ENCODE measurements at regions not wholly inside any gene's neighbourhood (a gene's known extent, or its start where the extent isn't known, plus 50 kb on each side); places are given as distances from the start of the nearest gene placed in this dataset.

DNA sequence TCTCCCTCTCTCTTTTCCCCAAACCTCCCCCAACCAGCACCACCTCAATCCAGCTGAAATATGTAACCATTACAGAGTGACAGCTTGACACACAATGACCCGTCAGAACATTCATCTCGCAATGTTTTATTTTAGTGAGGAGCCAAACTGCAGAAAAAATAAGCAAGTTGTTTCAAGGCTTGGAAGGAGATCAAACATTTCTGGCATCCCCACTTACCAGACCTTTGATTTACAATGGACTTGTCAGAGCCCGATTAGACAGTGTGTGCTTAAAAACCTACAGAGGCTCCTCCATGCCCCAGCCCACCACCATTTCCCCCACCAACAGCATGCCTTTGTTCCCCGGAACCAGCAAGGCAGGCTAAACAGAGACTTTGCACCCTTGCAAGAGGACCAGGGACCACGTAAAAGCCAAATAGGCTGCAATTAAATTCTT is 382.8 kb upstream of the ZNF507 start (continued):
- TF ChIP-seq, protein P1, sequence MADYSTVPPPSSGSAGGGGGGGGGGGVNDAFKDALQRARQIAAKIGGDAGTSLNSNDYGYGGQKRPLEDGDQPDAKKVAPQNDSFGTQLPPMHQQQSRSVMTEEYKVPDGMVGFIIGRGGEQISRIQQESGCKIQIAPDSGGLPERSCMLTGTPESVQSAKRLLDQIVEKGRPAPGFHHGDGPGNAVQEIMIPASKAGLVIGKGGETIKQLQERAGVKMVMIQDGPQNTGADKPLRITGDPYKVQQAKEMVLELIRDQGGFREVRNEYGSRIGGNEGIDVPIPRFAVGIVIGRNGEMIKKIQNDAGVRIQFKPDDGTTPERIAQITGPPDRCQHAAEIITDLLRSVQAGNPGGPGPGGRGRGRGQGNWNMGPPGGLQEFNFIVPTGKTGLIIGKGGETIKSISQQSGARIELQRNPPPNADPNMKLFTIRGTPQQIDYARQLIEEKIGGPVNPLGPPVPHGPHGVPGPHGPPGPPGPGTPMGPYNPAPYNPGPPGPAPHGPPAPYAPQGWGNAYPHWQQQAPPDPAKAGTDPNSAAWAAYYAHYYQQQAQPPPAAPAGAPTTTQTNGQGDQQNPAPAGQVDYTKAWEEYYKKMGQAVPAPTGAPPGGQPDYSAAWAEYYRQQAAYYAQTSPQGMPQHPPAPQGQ (CRISPR knock-in tag; IDR thresholded peaks at IDR 0.05; ENCODE audit: borderline replicate concordance): no peak
- TF ChIP-seq RFXANK (CRISPR knock-in tag; IDR thresholded peaks at IDR 0.05) (no peak), HNRNPK (IDR thresholded peaks at IDR 0.05; ENCODE audit: low read depth, low read length, poor library complexity, severe bottlenecking) (no peak), ZNF33A (CRISPR knock-in tag; IDR thresholded peaks at IDR 0.05; ENCODE audit: borderline replicate concordance) (no peak), DPF2 (CRISPR knock-in tag; IDR thresholded peaks at IDR 0.05; ENCODE audit: borderline replicate concordance, low read depth) (peak; percentile 83; the same call in 1 of the 2 replicates), KDM6A (CRISPR knock-in tag; IDR thresholded peaks at IDR 0.05; ENCODE audit: low read depth) (0 out of 2 replicates have a peak, but pooled peaks have one; percentile 28), TSC22D2 (CRISPR knock-in tag; IDR thresholded peaks at IDR 0.05; ENCODE audit: borderline replicate concordance) (no peak), ZNF850 (CRISPR knock-in tag; conservative IDR thresholded peaks at IDR 0.05) (no peak), AKAP8 (CRISPR knock-in tag; IDR thresholded peaks at IDR 0.05) (no peak), TEAD3 (CRISPR knock-in tag; optimal IDR thresholded peaks at IDR 0.05; ENCODE audit: borderline replicate concordance) (peak; percentile 58), ZNF569 (CRISPR knock-in tag; IDR thresholded peaks at IDR 0.05; ENCODE audit: borderline replicate concordance) (no peak), MXD4 (CRISPR knock-in tag; IDR thresholded peaks at IDR 0.05) (no peak), ZNF558 (CRISPR knock-in tag; IDR thresholded peaks at IDR 0.05; ENCODE audit: borderline replicate concordance) (no peak), MEIS2 (CRISPR knock-in tag; IDR thresholded peaks at IDR 0.05) (peak; percentile 23; the same call in 1 of the 2 replicates), ZNF3 (CRISPR knock-in tag; IDR thresholded peaks at IDR 0.05) (no peak), MZF1 (CRISPR knock-in tag; IDR thresholded peaks at IDR 0.05; ENCODE audit: borderline replicate concordance) (no peak), ZNF660 (CRISPR knock-in tag; IDR thresholded peaks at IDR 0.05; ENCODE audit: borderline replicate concordance, low read depth) (no peak), ZNF75D (CRISPR knock-in tag; IDR thresholded peaks at IDR 0.05; ENCODE audit: borderline replicate concordance) (no peak), ZNF232 (CRISPR knock-in tag; IDR thresholded peaks at IDR 0.05; ENCODE audit: borderline replicate concordance) (no peak), ZFP36L2 (CRISPR knock-in tag; IDR thresholded peaks at IDR 0.05) (no peak), MTF1 (CRISPR knock-in tag; IDR thresholded peaks at IDR 0.05) (no peak), MTA1 (CRISPR knock-in tag; IDR thresholded peaks at IDR 0.05; ENCODE audit: borderline replicate concordance) (no peak), ZNF839 (CRISPR knock-in tag; IDR thresholded peaks at IDR 0.05; ENCODE audit: borderline replicate concordance) (no peak), CCAR2 (optimal IDR thresholded peaks at IDR 0.05; ENCODE audit: low read depth, low read length) (no peak)
- TF ChIP-seq, protein P2, sequence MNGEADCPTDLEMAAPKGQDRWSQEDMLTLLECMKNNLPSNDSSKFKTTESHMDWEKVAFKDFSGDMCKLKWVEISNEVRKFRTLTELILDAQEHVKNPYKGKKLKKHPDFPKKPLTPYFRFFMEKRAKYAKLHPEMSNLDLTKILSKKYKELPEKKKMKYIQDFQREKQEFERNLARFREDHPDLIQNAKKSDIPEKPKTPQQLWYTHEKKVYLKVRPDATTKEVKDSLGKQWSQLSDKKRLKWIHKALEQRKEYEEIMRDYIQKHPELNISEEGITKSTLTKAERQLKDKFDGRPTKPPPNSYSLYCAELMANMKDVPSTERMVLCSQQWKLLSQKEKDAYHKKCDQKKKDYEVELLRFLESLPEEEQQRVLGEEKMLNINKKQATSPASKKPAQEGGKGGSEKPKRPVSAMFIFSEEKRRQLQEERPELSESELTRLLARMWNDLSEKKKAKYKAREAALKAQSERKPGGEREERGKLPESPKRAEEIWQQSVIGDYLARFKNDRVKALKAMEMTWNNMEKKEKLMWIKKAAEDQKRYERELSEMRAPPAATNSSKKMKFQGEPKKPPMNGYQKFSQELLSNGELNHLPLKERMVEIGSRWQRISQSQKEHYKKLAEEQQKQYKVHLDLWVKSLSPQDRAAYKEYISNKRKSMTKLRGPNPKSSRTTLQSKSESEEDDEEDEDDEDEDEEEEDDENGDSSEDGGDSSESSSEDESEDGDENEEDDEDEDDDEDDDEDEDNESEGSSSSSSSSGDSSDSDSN (CRISPR knock-in tag; IDR thresholded peaks at IDR 0.05): no peak
- TF ChIP-seq, protein P3, sequence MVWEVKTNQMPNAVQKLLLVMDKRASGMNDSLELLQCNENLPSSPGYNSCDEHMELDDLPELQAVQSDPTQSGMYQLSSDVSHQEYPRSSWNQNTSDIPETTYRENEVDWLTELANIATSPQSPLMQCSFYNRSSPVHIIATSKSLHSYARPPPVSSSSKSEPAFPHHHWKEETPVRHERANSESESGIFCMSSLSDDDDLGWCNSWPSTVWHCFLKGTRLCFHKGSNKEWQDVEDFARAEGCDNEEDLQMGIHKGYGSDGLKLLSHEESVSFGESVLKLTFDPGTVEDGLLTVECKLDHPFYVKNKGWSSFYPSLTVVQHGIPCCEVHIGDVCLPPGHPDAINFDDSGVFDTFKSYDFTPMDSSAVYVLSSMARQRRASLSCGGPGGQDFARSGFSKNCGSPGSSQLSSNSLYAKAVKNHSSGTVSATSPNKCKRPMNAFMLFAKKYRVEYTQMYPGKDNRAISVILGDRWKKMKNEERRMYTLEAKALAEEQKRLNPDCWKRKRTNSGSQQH (CRISPR knock-in tag; IDR thresholded peaks at IDR 0.05; ENCODE audit: low read depth): no peak

All from HepG2 (cell line).